ENCODE measurements at regions not wholly inside any gene's neighbourhood (a gene's known extent, or its start where the extent isn't known, plus 50 kb on each side); places are given as distances from the start of the nearest gene placed in this dataset.

DNA sequence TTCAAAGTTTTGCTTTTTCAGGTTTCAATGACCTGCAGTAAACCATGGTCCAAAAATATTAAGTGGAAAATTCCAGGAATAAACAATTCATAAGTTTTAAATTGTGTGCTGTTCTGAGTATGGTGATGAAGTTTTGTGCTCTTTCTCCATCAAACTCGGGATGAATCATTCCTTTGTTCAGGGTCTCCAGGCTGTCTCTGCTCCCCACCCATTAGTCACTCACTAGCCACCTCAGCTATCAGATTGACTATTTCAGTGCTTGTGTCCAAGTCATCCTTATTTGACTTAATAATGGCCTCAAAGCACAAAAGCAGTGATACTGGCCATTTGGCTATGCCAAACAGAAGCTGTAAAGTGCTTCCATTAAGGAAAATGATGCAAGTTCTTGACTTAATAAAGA lies 1140.4 kb downstream of the EFNB2 start:
- no peak for DNase-seq
- Mint-ChIP-seq H3K27me3 (ENCODE audit: insufficient read depth) (no peaks in the 10 kb centered on the region), H3K9me3 (peaks cover 4% of the 10 kb centered on the region; the same call in 1 of the 2 replicates), H3K36me3 (ENCODE audit: low read depth) (peaks cover 5% of the 10 kb centered on the region), H3K4me3 (no peak overlapping the region), H3K27ac (no peak overlapping the region; the same call in 1 of the 2 replicates), H3K4me1 (ENCODE audit: low read depth) (peaks cover 36% of the 10 kb centered on the region; the same call in 1 of the 2 replicates)
- TF ChIP-seq, protein P1, sequence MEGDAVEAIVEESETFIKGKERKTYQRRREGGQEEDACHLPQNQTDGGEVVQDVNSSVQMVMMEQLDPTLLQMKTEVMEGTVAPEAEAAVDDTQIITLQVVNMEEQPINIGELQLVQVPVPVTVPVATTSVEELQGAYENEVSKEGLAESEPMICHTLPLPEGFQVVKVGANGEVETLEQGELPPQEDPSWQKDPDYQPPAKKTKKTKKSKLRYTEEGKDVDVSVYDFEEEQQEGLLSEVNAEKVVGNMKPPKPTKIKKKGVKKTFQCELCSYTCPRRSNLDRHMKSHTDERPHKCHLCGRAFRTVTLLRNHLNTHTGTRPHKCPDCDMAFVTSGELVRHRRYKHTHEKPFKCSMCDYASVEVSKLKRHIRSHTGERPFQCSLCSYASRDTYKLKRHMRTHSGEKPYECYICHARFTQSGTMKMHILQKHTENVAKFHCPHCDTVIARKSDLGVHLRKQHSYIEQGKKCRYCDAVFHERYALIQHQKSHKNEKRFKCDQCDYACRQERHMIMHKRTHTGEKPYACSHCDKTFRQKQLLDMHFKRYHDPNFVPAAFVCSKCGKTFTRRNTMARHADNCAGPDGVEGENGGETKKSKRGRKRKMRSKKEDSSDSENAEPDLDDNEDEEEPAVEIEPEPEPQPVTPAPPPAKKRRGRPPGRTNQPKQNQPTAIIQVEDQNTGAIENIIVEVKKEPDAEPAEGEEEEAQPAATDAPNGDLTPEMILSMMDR (IDR thresholded peaks at IDR 0.05): no peak

- H3K27ac Mint-ChIP-seq: no peak overlapping the region; the same call in 1 of the 2 replicates
- H3K36me3 Mint-ChIP-seq (ENCODE audit: low read depth): no peaks in the 10 kb centered on the region; the same call in 1 of the 2 replicates
- no peaks in the 10 kb centered on the region for H3K27me3 Mint-ChIP-seq (ENCODE audit: insufficient read depth)
- TF ChIP-seq, protein P1 (IDR thresholded peaks at IDR 0.05): no peak
- DNase-seq: no peak
- no peaks in the 10 kb centered on the region; the same call in 1 of the 2 replicates for H3K9me3 Mint-ChIP-seq
- H3K4me3 Mint-ChIP-seq: no peak overlapping the region; the same call in 1 of the 2 replicates
- H3K4me1 Mint-ChIP-seq (ENCODE audit: low read depth): peaks cover 25% of the 10 kb centered on the region; the same call in 1 of the 2 replicates
Measured at GRCh38 chr13:105389373-105389772, 1146.1 kb downstream of the EFNB2 start.

DNA sequence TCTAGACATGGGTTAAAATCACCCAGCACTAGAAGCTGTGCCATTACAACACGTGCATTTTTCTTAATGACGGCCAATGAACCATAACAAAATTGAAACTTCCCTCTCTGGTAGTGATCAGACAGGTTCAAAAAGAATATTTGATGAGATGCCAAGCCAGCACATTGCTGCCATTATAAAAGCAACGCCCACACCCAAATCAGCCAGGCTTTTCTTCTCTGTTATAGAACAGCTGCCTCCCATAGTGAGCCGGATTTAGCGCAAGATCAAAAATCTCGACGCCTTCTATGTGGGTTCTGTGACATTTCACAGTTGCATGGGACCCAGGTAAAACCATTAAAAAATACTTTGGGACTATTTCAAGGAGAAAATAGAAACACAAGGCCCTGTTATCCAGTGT lies 1158.0 kb downstream of the EFNB2 start:
- TF ChIP-seq, protein P1 (IDR thresholded peaks at IDR 0.05): no peak
- no peaks in the 10 kb centered on the region for H3K27me3 Mint-ChIP-seq (ENCODE audit: insufficient read depth)
- H3K9me3 Mint-ChIP-seq: peaks cover 5% of the 10 kb centered on the region; the same call in 1 of the 2 replicates
- H3K4me3 Mint-ChIP-seq: no peak overlapping the region
- H3K4me1 Mint-ChIP-seq (ENCODE audit: low read depth): peaks cover 10% of the 10 kb centered on the region; the same call in 1 of the 2 replicates
- no peak overlapping the region for H3K27ac Mint-ChIP-seq
- H3K36me3 Mint-ChIP-seq (ENCODE audit: low read depth): no peaks in the 10 kb centered on the region; the same call in 1 of the 2 replicates
- no peak for DNase-seq

DNA sequence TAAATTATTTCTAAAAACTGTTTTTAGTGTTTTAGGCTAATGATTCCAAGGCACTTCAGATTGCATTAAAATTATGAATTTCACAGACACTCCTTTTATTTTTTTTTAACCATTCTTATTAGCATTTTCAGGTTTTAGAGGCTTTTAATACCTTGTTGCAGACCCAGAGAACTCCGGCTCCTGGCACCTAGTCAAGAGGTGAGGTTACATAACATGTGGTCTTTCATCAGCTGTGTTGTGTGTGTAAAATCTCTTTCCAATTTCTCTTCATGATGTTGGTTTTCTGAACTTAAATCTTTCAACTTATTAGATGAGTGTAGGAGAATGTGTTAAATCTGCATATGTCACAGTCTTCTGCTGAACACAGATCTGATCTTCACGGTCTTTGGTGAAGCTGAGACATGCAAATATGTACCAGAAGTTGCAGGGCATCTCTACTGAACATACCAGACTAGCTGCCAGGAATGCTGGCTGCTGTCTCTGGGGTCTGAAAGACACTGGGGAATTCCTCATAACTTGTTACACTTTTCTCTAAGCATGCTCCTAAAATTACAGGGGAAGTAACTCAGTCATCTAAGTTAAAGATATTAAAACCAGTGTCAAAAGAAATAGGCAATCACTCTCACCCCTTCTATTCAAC lies 1165.3 kb downstream of the EFNB2 start:
- Mint-ChIP-seq H3K4me3 (no peak overlapping the region; the same call in 1 of the 2 replicates), H3K9me3 (peaks cover 8% of the 10 kb centered on the region), H3K4me1 (ENCODE audit: low read depth) (peaks cover 5% of the 10 kb centered on the region; the same call in 1 of the 2 replicates), H3K36me3 (ENCODE audit: low read depth) (no peaks in the 10 kb centered on the region), H3K27ac (no peak overlapping the region), H3K27me3 (ENCODE audit: insufficient read depth) (no peaks in the 10 kb centered on the region)
- TF ChIP-seq, protein P1 (IDR thresholded peaks at IDR 0.05): no peak
- no peak for DNase-seq

GRCh38 chr13:105368781-105369180 lies 1166.7 kb downstream of the EFNB2 start:
- peaks cover 8% of the 10 kb centered on the region for H3K9me3 Mint-ChIP-seq
- H3K27me3 Mint-ChIP-seq (ENCODE audit: insufficient read depth): no peaks in the 10 kb centered on the region
- DNase-seq: no peak
- peaks cover 11% of the 10 kb centered on the region; the same call in 1 of the 2 replicates for H3K4me1 Mint-ChIP-seq (ENCODE audit: low read depth)
- TF ChIP-seq, protein P1 (IDR thresholded peaks at IDR 0.05): no peak
- no peak overlapping the region for H3K4me3 Mint-ChIP-seq
- no peak overlapping the region for H3K27ac Mint-ChIP-seq
- H3K36me3 Mint-ChIP-seq (ENCODE audit: low read depth): no peaks in the 10 kb centered on the region
